ENCODE measurements at regions not wholly inside any gene's neighbourhood (a gene's known extent, or its start where the extent isn't known, plus 50 kb on each side); places are given as distances from the start of the nearest gene placed in this dataset.

DNA sequence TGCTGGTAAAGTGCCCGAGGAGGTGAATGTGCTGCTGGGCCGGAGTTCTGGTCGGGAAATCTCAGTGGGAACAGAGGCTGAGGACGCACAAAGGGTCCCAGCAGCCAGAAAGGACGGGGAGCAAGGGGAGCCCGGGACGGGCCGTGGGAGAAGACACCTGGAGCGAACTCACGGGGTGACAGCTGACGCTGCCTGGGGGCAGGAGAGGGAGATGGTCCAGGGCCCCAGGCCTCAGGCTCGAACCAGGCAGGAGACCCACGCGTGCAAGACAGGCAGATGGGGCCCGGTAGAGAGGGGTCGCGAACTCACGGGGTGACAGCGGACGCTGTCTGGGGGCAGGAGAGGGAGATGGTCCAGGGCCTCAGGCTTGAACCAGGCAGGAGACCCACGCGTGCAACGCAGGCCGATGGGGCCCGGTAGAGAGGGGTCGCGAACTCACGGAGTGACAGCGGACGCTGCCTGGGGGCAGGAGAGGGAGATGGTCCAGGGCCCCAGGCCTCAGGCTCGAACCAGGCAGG, 72.9 kb downstream of the METRNL start:
- ChIA-PET CTCF (interaction anchor here (1.3 kb wide), 1 partner anchor 10 kb away, joined by 3 read pairs; no protein-coding TSS in a partner anchor), POLR2A (no interaction called here)
- TF ChIP-seq MYC (IDR thresholded peaks at IDR 0.05; ENCODE audit: low read depth, low read length), result no peak
- TF ChIP-seq GATA2 (IDR thresholded peaks at IDR 0.05; ENCODE audit: insufficient read depth, insufficient read length, low read depth, low read length), result no peak
- TF ChIP-seq FOS (IDR thresholded peaks at IDR 0.05; ENCODE audit: borderline replicate concordance, insufficient read depth, low read length), result no peak
- no peak for TF ChIP-seq POLR2A (IDR thresholded peaks at IDR 0.05; ENCODE audit: low read depth, low read length)
- TF ChIP-seq, protein P1, sequence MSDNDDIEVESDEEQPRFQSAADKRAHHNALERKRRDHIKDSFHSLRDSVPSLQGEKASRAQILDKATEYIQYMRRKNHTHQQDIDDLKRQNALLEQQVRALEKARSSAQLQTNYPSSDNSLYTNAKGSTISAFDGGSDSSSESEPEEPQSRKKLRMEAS (IDR thresholded peaks at IDR 0.05; ENCODE audit: insufficient read depth, insufficient read length), result no peak
- TF ChIP-seq CTCF (IDR thresholded peaks at IDR 0.05; ENCODE audit: extremely low read depth in 1 of 2, insufficient read depth in 1 of 2, low read depth in 1 of 2, low read length in 2 of 2), result no peak
- no peak for TF ChIP-seq EZH2 (IDR thresholded peaks at IDR 0.05; ENCODE audit: borderline replicate concordance, low read depth, low read length, severe bottlenecking)
- no peak for TF ChIP-seq POLR2AphosphoS5 (IDR thresholded peaks at IDR 0.05; ENCODE audit: insufficient read depth, low read depth, low read length)
- TF ChIP-seq JUN (IDR thresholded peaks at IDR 0.05; ENCODE audit: borderline replicate concordance, insufficient read depth, insufficient read length, low read depth), result no peak
- Histone ChIP-seq H4K20me1 (replicated peaks; ENCODE audit: control insufficient read depth, extremely low read depth, insufficient read depth, low read length) (no peaks in the 10 kb centered on the region), H3K4me2 (ENCODE audit: insufficient read depth, low read length) (no peak overlapping the region), H3K4me3 (replicated peaks in 1 of 3; ENCODE audit: insufficient read depth in 1 of 3, low read depth in 1 of 3, low read length in 3 of 3) (no peak overlapping the region), H3K27me3 (ENCODE audit: control insufficient read depth in 2 of 2, insufficient read depth in 2 of 2, low read length in 2 of 2) (peaks cover 2 to 9% of the 10 kb centered on the region in 2 experiments), H3K79me2 (ENCODE audit: control insufficient read depth, insufficient read depth, low read length) (no peaks in the 10 kb centered on the region), H3K4me1 (ENCODE audit: control insufficient read depth, extremely low read depth, insufficient read depth, low read length) (peaks cover 8% of the 10 kb centered on the region), H3K27ac (ENCODE audit: insufficient read depth, low read depth, low read length) (no peak overlapping the region), H3K36me3 (ENCODE audit: control insufficient read depth in 2 of 2, extremely low read depth in 1 of 2, insufficient read depth in 2 of 2, low read length in 2 of 2) (no peaks in the 10 kb centered on the region), H3K9ac (replicated peaks; ENCODE audit: extremely low read depth, insufficient read depth, low read length) (no peak overlapping the region), H3K9me3 (replicated peaks; ENCODE audit: control insufficient read depth, insufficient read depth, low read length) (no peaks in the 10 kb centered on the region), H3K9me1 (replicated peaks; ENCODE audit: control insufficient read depth, extremely low read depth, insufficient read depth, low read length) (no peaks in the 10 kb centered on the region), H2AFZ (ENCODE audit: low read depth, low read length) (no peak overlapping the region)
- no peak for FAIRE-seq
- no TSS peak for BruUV-seq (replicated peaks)
- dilution Hi-C loops (cut with MboI; ENCODE audit: extremely low pct_ligation_motif_present, low sequenced_read_pairs) (no loop called here), intact Hi-C loops (cut with micrococcal nuclease) (no loop called here)
- DNase-seq (ENCODE audit: low read depth, low spot score), result no peak
